Kidney (tissue), 13 donors: ENCODE measurements at regions not wholly inside any gene's neighbourhood (a gene's known extent, or its start where the extent isn't known, plus 50 kb on each side); places are given as distances from the start of the nearest gene placed in this dataset.

Experiments used
- DNase-seq, 5 donors: peaks; one replicate each; pipeline ENCODE4 v3.0.0-alpha.2; 2013 to 2020
- FAIRE-seq: peaks from 2 replicates; lab custom pipeline; 2012; peaks lifted over from hg19 to GRCh38; lab: Jason Lieb, UNC
- H3K27ac ChIP-seq, 2 donors: one replicate each; pipeline ENCODE4 v1.7.0; 2013; ENCODE audit warnings: low read depth in 2 of 2, low read length in 2 of 2, inconsistent platforms in 1 of 2
- H3K27me3 ChIP-seq: one replicate; pipeline ENCODE4 v1.7.1; 2013; ENCODE audit warnings: low read length, inconsistent platforms; ENCODE audit not compliant: control insufficient read depth, insufficient read depth
- H3K36me3 ChIP-seq, 3 donors: one replicate each; pipeline versions ENCODE4 v1.7.0 to v1.7.1; 2013; ENCODE audit warnings: low read length in 3 of 3, control low read depth in 1 of 3, inconsistent platforms in 1 of 3; ENCODE audit not compliant: insufficient read depth in 3 of 3, control insufficient read depth in 2 of 3
- H3K4me1 ChIP-seq, 3 donors: one replicate each; pipeline versions ENCODE4 v1.7.0 to v1.7.1; 2013; ENCODE audit warnings: low read length in 3 of 3, inconsistent platforms in 1 of 3, low read depth in 1 of 3; ENCODE audit not compliant: control insufficient read depth in 2 of 3, insufficient read depth in 2 of 3
- H3K4me3 ChIP-seq, 3 donors: one replicate each; pipeline versions ENCODE4 v1.7.0 to v1.8.1; 2013; ENCODE audit warnings: low read length in 3 of 3, control low read depth in 1 of 3, inconsistent platforms in 1 of 3
- H3K9ac ChIP-seq, 3 donors: one replicate each; pipeline versions ENCODE4 v1.7.0 to v1.7.1; 2013; ENCODE audit warnings: low read length in 3 of 3, control low read depth in 1 of 3, inconsistent platforms in 1 of 3
- H3K9me3 ChIP-seq, 3 donors: one replicate each; pipeline versions ENCODE4 v1.7.0 to v1.7.1; 2013; ENCODE audit warnings: low read length in 3 of 3, control low read depth in 1 of 3, inconsistent platforms in 1 of 3; ENCODE audit not compliant: control insufficient read depth in 2 of 3, insufficient read depth in 1 of 3
- intact Hi-C: fragments of 100-400 bp; cut with DNase I; formaldehyde crosslinking; loops from one replicate; pipeline ENCODE4 v1.11.1; 2022
- TF ChIP-seq, protein P1 (sequence below): IDR thresholded peaks from 3 replicates; pipeline ENCODE4 v1.5.1; 2012; ENCODE audit warnings: mild to moderate bottlenecking, moderate library complexity, borderline replicate concordance; ENCODE audit not compliant: insufficient read depth; ENCODE audit errors: extremely low read depth
- donor health status: control.
- donor health status: control.
- donor health status: control.
- donor health status: control.
- donor health status: control.
- donor health status: DM: yes; HTN: yes; CAD: no.
- donor health status: Normal renal cell carcinoma (clear cell type).

DNA sequence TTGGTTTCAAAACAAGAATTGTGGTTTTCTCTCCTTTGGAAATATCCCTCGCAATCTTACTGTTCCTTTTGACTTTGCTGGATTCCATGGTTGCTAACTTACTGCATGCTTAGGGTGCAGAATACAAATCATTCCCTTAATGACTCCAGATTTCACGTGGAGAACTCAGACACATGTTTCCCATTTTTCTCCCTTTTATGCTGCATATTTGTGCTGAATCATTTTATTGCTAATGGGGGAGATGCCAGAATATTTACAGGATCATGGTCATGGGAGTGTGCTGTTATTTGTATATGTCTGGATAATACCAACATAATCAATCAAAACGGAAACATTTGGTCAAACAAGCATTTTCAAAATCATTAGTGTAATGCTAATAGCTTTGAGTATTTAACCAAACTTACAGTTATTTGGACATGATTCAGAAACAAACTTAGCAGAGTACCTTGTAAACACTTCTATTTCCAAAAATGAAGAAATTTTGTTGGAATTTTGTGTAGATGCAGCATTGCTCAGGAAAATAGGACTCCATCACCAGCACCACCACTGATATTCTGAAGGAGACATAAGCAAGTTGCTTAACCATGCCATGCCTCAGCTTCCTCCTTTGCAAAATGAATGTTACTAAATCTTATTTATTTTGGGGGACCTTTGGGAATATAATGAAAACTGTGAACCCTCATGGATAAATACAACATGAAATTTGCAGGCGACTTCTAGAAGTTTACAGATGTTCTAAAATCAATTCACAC, 122.5 kb upstream of the RND3 start:
- no peak overlapping the region for H3K27ac ChIP-seq
- DNase-seq: peak in 1 of 5 donors; percentile 50
- H3K27me3 ChIP-seq: no peaks in the 10 kb centered on the region
- H3K36me3 ChIP-seq: no peaks in the 10 kb centered on the region
- no peak overlapping the region for H3K9ac ChIP-seq
- TF ChIP-seq, protein P1, sequence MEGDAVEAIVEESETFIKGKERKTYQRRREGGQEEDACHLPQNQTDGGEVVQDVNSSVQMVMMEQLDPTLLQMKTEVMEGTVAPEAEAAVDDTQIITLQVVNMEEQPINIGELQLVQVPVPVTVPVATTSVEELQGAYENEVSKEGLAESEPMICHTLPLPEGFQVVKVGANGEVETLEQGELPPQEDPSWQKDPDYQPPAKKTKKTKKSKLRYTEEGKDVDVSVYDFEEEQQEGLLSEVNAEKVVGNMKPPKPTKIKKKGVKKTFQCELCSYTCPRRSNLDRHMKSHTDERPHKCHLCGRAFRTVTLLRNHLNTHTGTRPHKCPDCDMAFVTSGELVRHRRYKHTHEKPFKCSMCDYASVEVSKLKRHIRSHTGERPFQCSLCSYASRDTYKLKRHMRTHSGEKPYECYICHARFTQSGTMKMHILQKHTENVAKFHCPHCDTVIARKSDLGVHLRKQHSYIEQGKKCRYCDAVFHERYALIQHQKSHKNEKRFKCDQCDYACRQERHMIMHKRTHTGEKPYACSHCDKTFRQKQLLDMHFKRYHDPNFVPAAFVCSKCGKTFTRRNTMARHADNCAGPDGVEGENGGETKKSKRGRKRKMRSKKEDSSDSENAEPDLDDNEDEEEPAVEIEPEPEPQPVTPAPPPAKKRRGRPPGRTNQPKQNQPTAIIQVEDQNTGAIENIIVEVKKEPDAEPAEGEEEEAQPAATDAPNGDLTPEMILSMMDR: no peak
- intact Hi-C loops: no loop called here
- H3K4me1 ChIP-seq: no peaks in the 10 kb centered on the region
- FAIRE-seq: no peak
- no peak overlapping the region for H3K4me3 ChIP-seq
- no peaks in the 10 kb centered on the region for H3K9me3 ChIP-seq

DNA sequence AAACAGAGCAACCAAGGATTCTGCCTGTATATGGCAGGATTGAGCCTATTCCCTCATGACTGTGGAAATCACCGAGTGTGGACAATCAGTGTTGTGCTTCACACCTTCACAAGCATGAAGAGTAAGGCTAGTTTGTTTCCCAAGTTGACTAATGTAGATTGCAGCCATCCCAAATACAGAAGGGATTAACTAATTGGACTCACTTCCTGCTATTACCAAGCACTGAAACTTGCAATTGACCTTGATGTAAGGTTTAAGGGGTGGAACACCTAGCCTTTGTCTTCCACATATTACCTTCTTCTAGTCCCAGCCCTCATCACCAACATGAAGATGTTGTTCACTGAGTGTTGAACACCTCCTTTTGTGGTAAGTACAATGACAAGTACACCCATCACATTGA, 120.9 kb upstream of the RND3 start:
- FAIRE-seq (no peak), DNase-seq (no peak)
- Histone ChIP-seq H3K27ac (no peak overlapping the region), H3K4me1 (no peaks in the 10 kb centered on the region), H3K9me3 (no peaks in the 10 kb centered on the region), H3K9ac (no peak overlapping the region), H3K36me3 (no peaks in the 10 kb centered on the region), H3K4me3 (no peak overlapping the region), H3K27me3 (no peaks in the 10 kb centered on the region)
- intact Hi-C loops: no loop called here
- TF ChIP-seq, protein P1: no peak

- Histone ChIP-seq H3K4me1 (no peaks in the 10 kb centered on the region), H3K36me3 (no peaks in the 10 kb centered on the region), H3K9ac (no peak overlapping the region), H3K27me3 (no peaks in the 10 kb centered on the region), H3K4me3 (no peak overlapping the region), H3K9me3 (no peaks in the 10 kb centered on the region), H3K27ac (no peak overlapping the region)
- intact Hi-C loops: no loop called here
- no peak for FAIRE-seq
- no peak for DNase-seq
- TF ChIP-seq, protein P1: no peak
Measured at GRCh38 chr2:150607390-150607811, 119.9 kb upstream of the RND3 start.
